ENCODE measurements at regions not wholly inside any gene's neighbourhood (a gene's known extent, or its start where the extent isn't known, plus 50 kb on each side); places are given as distances from the start of the nearest gene placed in this dataset.

DNA sequence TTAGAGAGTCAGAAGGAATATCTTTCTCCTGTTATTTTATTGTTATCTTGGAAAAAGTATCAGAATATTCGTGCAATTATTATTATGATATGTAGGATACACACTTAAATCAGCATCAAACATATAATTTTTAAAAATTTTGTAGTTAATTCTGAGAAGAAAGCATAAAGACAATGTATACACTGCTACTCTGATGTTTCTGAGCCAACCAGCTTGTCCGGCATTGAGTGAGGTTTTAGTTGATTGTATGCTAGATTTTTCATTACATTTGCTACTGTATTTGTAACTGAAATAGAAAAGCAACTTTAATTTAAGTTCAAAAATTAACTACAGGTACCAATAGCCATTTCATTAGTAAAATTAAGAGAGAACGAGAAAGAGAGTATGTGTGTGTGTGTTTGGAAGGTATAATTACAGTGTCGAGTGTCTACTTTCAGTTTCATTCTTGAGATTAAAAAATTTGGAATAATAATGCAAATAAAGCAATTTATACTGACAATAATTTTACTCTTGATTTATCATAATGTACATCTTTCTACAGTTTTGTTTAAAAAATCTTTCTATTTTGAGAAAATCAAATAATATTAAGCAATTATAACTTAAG is 160.4 kb upstream of the CDH12 start:
- TF ChIP-seq, protein P1, sequence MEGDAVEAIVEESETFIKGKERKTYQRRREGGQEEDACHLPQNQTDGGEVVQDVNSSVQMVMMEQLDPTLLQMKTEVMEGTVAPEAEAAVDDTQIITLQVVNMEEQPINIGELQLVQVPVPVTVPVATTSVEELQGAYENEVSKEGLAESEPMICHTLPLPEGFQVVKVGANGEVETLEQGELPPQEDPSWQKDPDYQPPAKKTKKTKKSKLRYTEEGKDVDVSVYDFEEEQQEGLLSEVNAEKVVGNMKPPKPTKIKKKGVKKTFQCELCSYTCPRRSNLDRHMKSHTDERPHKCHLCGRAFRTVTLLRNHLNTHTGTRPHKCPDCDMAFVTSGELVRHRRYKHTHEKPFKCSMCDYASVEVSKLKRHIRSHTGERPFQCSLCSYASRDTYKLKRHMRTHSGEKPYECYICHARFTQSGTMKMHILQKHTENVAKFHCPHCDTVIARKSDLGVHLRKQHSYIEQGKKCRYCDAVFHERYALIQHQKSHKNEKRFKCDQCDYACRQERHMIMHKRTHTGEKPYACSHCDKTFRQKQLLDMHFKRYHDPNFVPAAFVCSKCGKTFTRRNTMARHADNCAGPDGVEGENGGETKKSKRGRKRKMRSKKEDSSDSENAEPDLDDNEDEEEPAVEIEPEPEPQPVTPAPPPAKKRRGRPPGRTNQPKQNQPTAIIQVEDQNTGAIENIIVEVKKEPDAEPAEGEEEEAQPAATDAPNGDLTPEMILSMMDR (conservative IDR thresholded peaks at IDR 0.05 in 1 of 2, IDR thresholded peaks at IDR 0.05 in 1 of 2; ENCODE audit: low read depth in 1 of 2, low read length in 2 of 2): no peak
- TF ChIP-seq EZH2 (IDR thresholded peaks at IDR 0.05; ENCODE audit: low read length, missing control alignments): no peak

Data from fibroblast of lung (primary cell).